Kidney (tissue), 13 donors: ENCODE measurements at regions not wholly inside any gene's neighbourhood (a gene's known extent, or its start where the extent isn't known, plus 50 kb on each side); places are given as distances from the start of the nearest gene placed in this dataset.

ENCODE experiments used
- DNase-seq, 5 donors: peaks; one replicate each; pipeline ENCODE4 v3.0.0-alpha.2; 2013 to 2020
- FAIRE-seq: peaks from 2 replicates; lab custom pipeline; 2012; peaks lifted over from hg19 to GRCh38; lab: Jason Lieb, UNC
- H3K27ac ChIP-seq, 2 donors: one replicate each; pipeline ENCODE4 v1.7.0; 2013; ENCODE audit warnings: low read depth in 2 of 2, low read length in 2 of 2, inconsistent platforms in 1 of 2
- H3K27me3 ChIP-seq: one replicate; pipeline ENCODE4 v1.7.1; 2013; ENCODE audit warnings: low read length, inconsistent platforms; ENCODE audit not compliant: control insufficient read depth, insufficient read depth
- H3K36me3 ChIP-seq, 3 donors: one replicate each; pipeline versions ENCODE4 v1.7.0 to v1.7.1; 2013; ENCODE audit warnings: low read length in 3 of 3, control low read depth in 1 of 3, inconsistent platforms in 1 of 3; ENCODE audit not compliant: insufficient read depth in 3 of 3, control insufficient read depth in 2 of 3
- H3K4me1 ChIP-seq, 3 donors: one replicate each; pipeline versions ENCODE4 v1.7.0 to v1.7.1; 2013; ENCODE audit warnings: low read length in 3 of 3, inconsistent platforms in 1 of 3, low read depth in 1 of 3; ENCODE audit not compliant: control insufficient read depth in 2 of 3, insufficient read depth in 2 of 3
- H3K4me3 ChIP-seq, 3 donors: one replicate each; pipeline versions ENCODE4 v1.7.0 to v1.8.1; 2013; ENCODE audit warnings: low read length in 3 of 3, control low read depth in 1 of 3, inconsistent platforms in 1 of 3
- H3K9ac ChIP-seq, 3 donors: one replicate each; pipeline versions ENCODE4 v1.7.0 to v1.7.1; 2013; ENCODE audit warnings: low read length in 3 of 3, control low read depth in 1 of 3, inconsistent platforms in 1 of 3
- H3K9me3 ChIP-seq, 3 donors: one replicate each; pipeline versions ENCODE4 v1.7.0 to v1.7.1; 2013; ENCODE audit warnings: low read length in 3 of 3, control low read depth in 1 of 3, inconsistent platforms in 1 of 3; ENCODE audit not compliant: control insufficient read depth in 2 of 3, insufficient read depth in 1 of 3
- intact Hi-C: fragments of 100-400 bp; cut with DNase I; formaldehyde crosslinking; loops from one replicate; pipeline ENCODE4 v1.11.1; 2022
- TF ChIP-seq, protein P1 (sequence below): IDR thresholded peaks from 3 replicates; pipeline ENCODE4 v1.5.1; 2012; ENCODE audit warnings: mild to moderate bottlenecking, moderate library complexity, borderline replicate concordance; ENCODE audit not compliant: insufficient read depth; ENCODE audit errors: extremely low read depth
- donor health status: control.
- donor health status: control.
- donor health status: control.
- donor health status: control.
- donor health status: control.
- donor health status: DM: yes; HTN: yes; CAD: no.
- donor health status: Normal renal cell carcinoma (clear cell type).

DNA sequence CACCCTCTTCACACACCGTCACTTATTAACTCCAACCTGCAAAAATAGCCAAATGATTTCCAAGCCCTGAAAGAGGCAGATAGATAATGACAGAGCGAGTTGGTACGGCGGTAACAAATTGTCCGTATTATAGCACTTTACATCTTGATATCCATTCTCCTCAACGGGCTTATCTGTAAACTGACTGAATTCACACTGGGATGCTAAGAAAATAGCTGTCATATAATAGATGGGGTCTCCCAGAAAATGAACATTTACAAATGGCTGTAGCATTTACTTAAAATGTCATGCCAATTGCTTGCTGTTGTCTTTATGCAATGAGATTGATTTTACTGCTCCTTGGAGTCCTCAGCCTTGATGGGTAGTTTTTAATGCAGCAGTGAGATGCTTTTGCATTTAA is 225.8 kb upstream of the SDK2 start:
- H3K9me3 ChIP-seq = no peaks in the 10 kb centered on the region
- DNase-seq (no peak), FAIRE-seq (no peak)
- no peak overlapping the region for H3K4me3 ChIP-seq
- no peaks in the 10 kb centered on the region for H3K36me3 ChIP-seq
- H3K27me3 ChIP-seq = no peaks in the 10 kb centered on the region
- intact Hi-C loops = no loop called here
- no peaks in the 10 kb centered on the region for H3K4me1 ChIP-seq
- TF ChIP-seq, protein P1, sequence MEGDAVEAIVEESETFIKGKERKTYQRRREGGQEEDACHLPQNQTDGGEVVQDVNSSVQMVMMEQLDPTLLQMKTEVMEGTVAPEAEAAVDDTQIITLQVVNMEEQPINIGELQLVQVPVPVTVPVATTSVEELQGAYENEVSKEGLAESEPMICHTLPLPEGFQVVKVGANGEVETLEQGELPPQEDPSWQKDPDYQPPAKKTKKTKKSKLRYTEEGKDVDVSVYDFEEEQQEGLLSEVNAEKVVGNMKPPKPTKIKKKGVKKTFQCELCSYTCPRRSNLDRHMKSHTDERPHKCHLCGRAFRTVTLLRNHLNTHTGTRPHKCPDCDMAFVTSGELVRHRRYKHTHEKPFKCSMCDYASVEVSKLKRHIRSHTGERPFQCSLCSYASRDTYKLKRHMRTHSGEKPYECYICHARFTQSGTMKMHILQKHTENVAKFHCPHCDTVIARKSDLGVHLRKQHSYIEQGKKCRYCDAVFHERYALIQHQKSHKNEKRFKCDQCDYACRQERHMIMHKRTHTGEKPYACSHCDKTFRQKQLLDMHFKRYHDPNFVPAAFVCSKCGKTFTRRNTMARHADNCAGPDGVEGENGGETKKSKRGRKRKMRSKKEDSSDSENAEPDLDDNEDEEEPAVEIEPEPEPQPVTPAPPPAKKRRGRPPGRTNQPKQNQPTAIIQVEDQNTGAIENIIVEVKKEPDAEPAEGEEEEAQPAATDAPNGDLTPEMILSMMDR = no peak
- no peak overlapping the region for H3K27ac ChIP-seq
- no peak overlapping the region for H3K9ac ChIP-seq

DNA sequence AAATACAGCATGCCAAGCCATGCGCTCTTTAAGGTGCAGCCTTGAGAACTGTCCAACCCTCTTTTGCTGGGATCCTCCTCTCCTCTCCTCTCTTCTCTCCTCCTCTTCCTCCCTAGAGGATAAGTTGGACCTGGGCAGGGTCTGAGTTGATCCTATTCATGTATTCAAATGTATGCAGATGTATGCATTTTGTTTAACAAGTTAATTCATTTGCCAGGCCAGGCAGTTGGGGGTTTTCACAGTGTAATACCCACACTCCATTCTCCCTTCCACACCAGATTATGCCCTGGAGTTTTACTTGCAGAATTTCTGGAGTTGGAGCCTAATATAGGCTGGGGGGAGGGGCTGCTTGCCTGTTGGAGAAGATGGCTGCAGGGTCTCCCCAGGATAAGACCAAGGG is 226.2 kb upstream of the SDK2 start:
- no peaks in the 10 kb centered on the region for H3K4me1 ChIP-seq
- no peaks in the 10 kb centered on the region for H3K27me3 ChIP-seq
- H3K9me3 ChIP-seq = no peaks in the 10 kb centered on the region
- FAIRE-seq (no peak), DNase-seq (no peak)
- no peak overlapping the region for H3K4me3 ChIP-seq
- TF ChIP-seq, protein P1 = no peak
- H3K27ac ChIP-seq = no peak overlapping the region
- intact Hi-C loops = no loop called here
- H3K36me3 ChIP-seq = no peaks in the 10 kb centered on the region
- no peak overlapping the region for H3K9ac ChIP-seq

DNA sequence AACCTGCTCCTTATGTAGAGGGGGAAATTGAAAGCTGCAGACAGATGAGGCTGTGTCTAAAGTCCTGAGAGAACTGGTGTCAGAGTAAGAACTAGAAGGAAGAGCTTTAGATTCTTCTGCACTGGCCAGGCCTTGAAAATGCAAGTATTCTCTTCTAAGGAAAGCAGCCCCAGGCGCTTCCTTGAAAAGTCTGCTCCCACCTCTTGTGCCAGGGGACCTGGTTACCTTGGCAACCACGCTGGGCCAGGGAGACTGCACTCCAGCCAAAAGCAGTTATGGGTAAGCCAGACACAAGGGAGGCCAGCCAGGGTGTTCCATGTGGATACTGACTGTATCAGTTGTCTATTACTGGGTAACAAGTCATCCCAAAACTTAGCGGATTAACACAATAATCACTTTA is 228.6 kb upstream of the SDK2 start:
- H3K27me3 ChIP-seq = no peaks in the 10 kb centered on the region
- H3K4me1 ChIP-seq = no peaks in the 10 kb centered on the region
- FAIRE-seq (no peak), DNase-seq (no peak)
- no peaks in the 10 kb centered on the region for H3K36me3 ChIP-seq
- no peak overlapping the region for H3K4me3 ChIP-seq
- no peak overlapping the region for H3K9ac ChIP-seq
- H3K27ac ChIP-seq = no peak overlapping the region
- intact Hi-C loops = no loop called here
- TF ChIP-seq, protein P1 = no peak
- H3K9me3 ChIP-seq = no peaks in the 10 kb centered on the region

DNA sequence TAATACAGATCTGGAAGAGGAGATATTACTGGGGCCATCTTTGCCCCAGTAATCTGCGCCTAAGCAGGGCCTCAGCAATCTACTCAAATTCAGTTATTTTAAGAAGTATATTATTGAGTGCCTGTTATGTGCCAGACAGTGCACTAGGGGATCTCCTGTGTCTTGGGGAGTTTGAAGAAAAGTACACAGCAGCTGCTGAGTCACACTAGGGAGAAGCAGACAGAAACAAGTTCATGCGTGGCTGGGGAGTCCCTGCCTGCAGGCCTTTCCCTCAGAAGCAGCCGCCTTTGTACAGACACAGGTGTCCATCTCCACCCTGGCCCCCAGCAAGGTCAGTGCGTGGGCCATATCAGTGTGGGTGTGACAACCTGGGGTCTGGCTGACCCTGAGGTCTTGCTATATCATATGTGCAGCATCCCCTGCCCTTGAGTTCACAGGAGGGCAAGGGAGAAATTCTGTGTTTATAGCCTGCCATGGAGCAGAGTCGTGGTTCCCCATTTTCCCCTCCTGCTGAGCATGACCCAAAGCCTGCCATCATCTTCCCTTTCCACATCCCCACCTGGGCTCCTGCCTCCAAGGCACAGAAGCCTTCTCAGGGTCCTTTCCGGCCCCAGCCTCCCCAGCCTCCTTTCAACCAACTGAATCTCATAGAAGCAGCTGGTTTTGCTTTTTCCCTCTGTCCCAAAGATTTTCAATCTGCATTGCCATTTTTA is 229.9 kb upstream of the SDK2 start:
- no peak for FAIRE-seq
- Histone ChIP-seq H3K27ac (no peak overlapping the region), H3K4me3 (no peak overlapping the region), H3K9ac (no peak overlapping the region), H3K27me3 (no peaks in the 10 kb centered on the region), H3K36me3 (no peaks in the 10 kb centered on the region), H3K4me1 (no peaks in the 10 kb centered on the region), H3K9me3 (no peaks in the 10 kb centered on the region)
- intact Hi-C loops = no loop called here
- TF ChIP-seq, protein P1 = no peak
- no peak for DNase-seq
